ENCODE measurements at regions not wholly inside any gene's neighbourhood (a gene's known extent, or its start where the extent isn't known, plus 50 kb on each side); places are given as distances from the start of the nearest gene placed in this dataset.

GRCh38 chr2:21633911-21634310, 510.1 kb downstream of the TDRD15 start:
- Histone ChIP-seq H3K27ac (ENCODE audit: low read length) (no peak overlapping the region), H3K36me3 (ENCODE audit: control insufficient read depth, insufficient read depth, low read length) (no peaks in the 10 kb centered on the region), H3K27me3 (ENCODE audit: control insufficient read depth, insufficient read depth, low read length) (no peaks in the 10 kb centered on the region), H3K4me3 (ENCODE audit: low read length) (no peak overlapping the region), H3K4me1 (ENCODE audit: control insufficient read depth, insufficient read depth, low read length) (no peaks in the 10 kb centered on the region), H3K9me3 (ENCODE audit: control insufficient read depth, insufficient read depth, low read length) (no peaks in the 10 kb centered on the region)
- DNase-seq (ENCODE audit: low read depth, low spot score): no peak
- no CpG with 5 or more reads among the region's 7 CpGs for WGBS (ENCODE audit: insufficient coverage, insufficient read length)

GRCh38 chr2:21640046-21640445, 516.3 kb downstream of the TDRD15 start:
- Histone ChIP-seq H3K36me3 (ENCODE audit: control insufficient read depth, insufficient read depth, low read length) (no peaks in the 10 kb centered on the region), H3K4me3 (ENCODE audit: low read length) (no peak overlapping the region), H3K27ac (ENCODE audit: low read length) (no peak overlapping the region), H3K27me3 (ENCODE audit: control insufficient read depth, insufficient read depth, low read length) (no peaks in the 10 kb centered on the region), H3K9me3 (ENCODE audit: control insufficient read depth, insufficient read depth, low read length) (no peaks in the 10 kb centered on the region; the same call in 1 of the 2 replicates), H3K4me1 (ENCODE audit: control insufficient read depth, insufficient read depth, low read length) (peaks cover 1% of the 10 kb centered on the region; the same call in 1 of the 2 replicates)
- 100% methylated on average over 1 of the region's 2 CpGs for WGBS (ENCODE audit: insufficient coverage, insufficient read length)
- no peak for DNase-seq (ENCODE audit: low read depth, low spot score)

DNA sequence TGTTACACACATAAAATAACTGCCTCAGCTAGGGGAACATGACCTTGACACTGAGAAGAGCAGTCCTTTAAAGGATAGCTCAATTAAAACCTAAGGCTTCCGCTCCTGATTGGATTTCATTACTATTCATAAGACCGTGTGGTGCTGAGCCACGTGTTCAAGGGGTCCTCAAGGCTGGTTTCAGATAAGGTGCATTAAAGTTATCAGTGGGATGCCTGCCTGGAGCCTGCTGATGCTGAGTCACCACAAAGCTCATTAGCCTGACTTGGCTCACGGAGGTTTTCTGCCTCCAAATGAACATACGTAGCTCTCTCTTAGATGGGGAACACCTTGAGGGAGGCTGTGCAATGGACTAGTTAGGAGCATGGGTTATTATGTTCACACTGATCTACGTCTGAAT, 518.9 kb downstream of the TDRD15 start:
- Histone ChIP-seq H3K27me3 (ENCODE audit: control insufficient read depth, insufficient read depth, low read length) (no peaks in the 10 kb centered on the region), H3K4me1 (ENCODE audit: control insufficient read depth, insufficient read depth, low read length) (peaks cover 1% of the 10 kb centered on the region; the same call in 1 of the 2 replicates), H3K4me3 (ENCODE audit: low read length) (no peak overlapping the region), H3K36me3 (ENCODE audit: control insufficient read depth, insufficient read depth, low read length) (no peaks in the 10 kb centered on the region), H3K9me3 (ENCODE audit: control insufficient read depth, insufficient read depth, low read length) (no peaks in the 10 kb centered on the region; the same call in 1 of the 2 replicates), H3K27ac (ENCODE audit: low read length) (no peak overlapping the region)
- DNase-seq (ENCODE audit: low read depth, low spot score): no peak
- WGBS (ENCODE audit: insufficient coverage, insufficient read length): no CpG with 5 or more reads among the region's 6 CpGs

DNA sequence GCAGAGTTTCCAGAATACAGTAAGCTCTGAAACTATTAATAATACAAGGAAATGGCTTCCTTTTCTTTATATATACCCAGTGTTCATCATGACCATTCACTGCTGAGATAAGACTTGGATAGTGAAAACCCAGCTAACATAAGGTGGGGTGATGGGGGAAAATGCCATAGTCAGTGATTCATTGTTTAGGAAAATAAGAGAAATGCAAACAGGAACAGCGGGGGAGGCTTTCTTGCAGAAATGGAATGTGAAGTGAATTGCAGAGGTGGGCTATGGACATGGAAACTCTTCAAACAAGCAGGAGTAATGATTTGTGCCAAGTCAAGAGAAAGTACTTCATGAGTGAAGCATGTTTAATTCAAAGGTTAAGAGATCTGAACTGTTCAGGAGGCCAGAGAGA, 519.4 kb downstream of the TDRD15 start:
- no peak overlapping the region for H3K27ac ChIP-seq (ENCODE audit: low read length)
- no peaks in the 10 kb centered on the region; the same call in 1 of the 2 replicates for H3K9me3 ChIP-seq (ENCODE audit: control insufficient read depth, insufficient read depth, low read length)
- H3K4me3 ChIP-seq (ENCODE audit: low read length): no peak overlapping the region
- WGBS (ENCODE audit: insufficient coverage, insufficient read length): no CpG with 5 or more reads among the region's 1 CpG
- peak; percentile 13 for DNase-seq (ENCODE audit: low read depth, low spot score)
- H3K27me3 ChIP-seq (ENCODE audit: control insufficient read depth, insufficient read depth, low read length): no peaks in the 10 kb centered on the region
- peaks cover 1% of the 10 kb centered on the region; the same call in 1 of the 2 replicates for H3K4me1 ChIP-seq (ENCODE audit: control insufficient read depth, insufficient read depth, low read length)
- H3K36me3 ChIP-seq (ENCODE audit: control insufficient read depth, insufficient read depth, low read length): no peaks in the 10 kb centered on the region

GRCh38 chr2:21644266-21644665, 520.5 kb downstream of the TDRD15 start:
- H3K27ac ChIP-seq (ENCODE audit: low read length): no peak overlapping the region
- H3K4me1 ChIP-seq (ENCODE audit: control insufficient read depth, insufficient read depth, low read length): peaks cover 1% of the 10 kb centered on the region; the same call in 1 of the 2 replicates
- no peak overlapping the region for H3K4me3 ChIP-seq (ENCODE audit: low read length)
- WGBS (ENCODE audit: insufficient coverage, insufficient read length): no CpG with 5 or more reads among the region's 1 CpG
- DNase-seq (ENCODE audit: low read depth, low spot score): no peak
- H3K36me3 ChIP-seq (ENCODE audit: control insufficient read depth, insufficient read depth, low read length): no peaks in the 10 kb centered on the region
- H3K9me3 ChIP-seq (ENCODE audit: control insufficient read depth, insufficient read depth, low read length): no peaks in the 10 kb centered on the region; the same call in 1 of the 2 replicates
- no peaks in the 10 kb centered on the region for H3K27me3 ChIP-seq (ENCODE audit: control insufficient read depth, insufficient read depth, low read length)

- no peaks in the 10 kb centered on the region for H3K36me3 ChIP-seq (ENCODE audit: control insufficient read depth, insufficient read depth, low read length)
- H3K27ac ChIP-seq (ENCODE audit: low read length): no peak overlapping the region
- no peak overlapping the region for H3K4me3 ChIP-seq (ENCODE audit: low read length)
- peaks cover 1% of the 10 kb centered on the region; the same call in 1 of the 2 replicates for H3K4me1 ChIP-seq (ENCODE audit: control insufficient read depth, insufficient read depth, low read length)
- no peaks in the 10 kb centered on the region for H3K27me3 ChIP-seq (ENCODE audit: control insufficient read depth, insufficient read depth, low read length)
- DNase-seq (ENCODE audit: low read depth, low spot score): no peak
- H3K9me3 ChIP-seq (ENCODE audit: control insufficient read depth, insufficient read depth, low read length): no peaks in the 10 kb centered on the region; the same call in 1 of the 2 replicates
- no CpG with 5 or more reads among the region's 5 CpGs for WGBS (ENCODE audit: insufficient coverage, insufficient read length)
Observed at GRCh38 chr2:21646345-21646744, 522.6 kb downstream of the TDRD15 start.

- no peaks in the 10 kb centered on the region for H3K36me3 ChIP-seq (ENCODE audit: control insufficient read depth, insufficient read depth, low read length)
- no peak overlapping the region for H3K4me3 ChIP-seq (ENCODE audit: low read length)
- no peaks in the 10 kb centered on the region for H3K27me3 ChIP-seq (ENCODE audit: control insufficient read depth, insufficient read depth, low read length)
- no CpG with 5 or more reads among the region's 4 CpGs for WGBS (ENCODE audit: insufficient coverage, insufficient read length)
- no peaks in the 10 kb centered on the region for H3K4me1 ChIP-seq (ENCODE audit: control insufficient read depth, insufficient read depth, low read length)
- no peaks in the 10 kb centered on the region for H3K9me3 ChIP-seq (ENCODE audit: control insufficient read depth, insufficient read depth, low read length)
- no peak overlapping the region for H3K27ac ChIP-seq (ENCODE audit: low read length)
- no peak for DNase-seq (ENCODE audit: low read depth, low spot score)
Observed at GRCh38 chr2:21650569-21650968, 526.8 kb downstream of the TDRD15 start.

DNA sequence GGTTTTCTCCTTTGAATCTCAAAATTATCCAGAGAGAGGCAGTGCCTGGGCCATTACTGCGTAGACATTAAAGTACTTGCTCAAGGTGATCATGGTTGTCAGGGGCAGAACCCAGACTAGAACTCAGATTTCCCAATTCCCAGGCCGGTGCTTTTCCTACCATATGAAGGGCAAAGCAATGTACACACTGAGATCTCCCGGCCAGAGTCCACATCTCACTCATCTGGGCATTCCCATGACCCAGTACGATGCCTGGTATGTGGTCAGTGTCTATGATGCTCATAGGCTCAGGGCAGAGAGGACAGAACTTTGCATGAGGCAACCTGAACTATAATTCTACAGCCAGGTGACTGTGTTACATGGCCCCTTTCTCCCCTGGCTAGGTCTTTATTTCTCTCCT, 531.4 kb downstream of the TDRD15 start:
- 0 out of 2 replicates have a peak, but pooled peaks cover 1% of the 10 kb centered on the region for H3K4me1 ChIP-seq (ENCODE audit: control insufficient read depth, insufficient read depth, low read length)
- no peak for DNase-seq (ENCODE audit: low read depth, low spot score)
- H3K36me3 ChIP-seq (ENCODE audit: control insufficient read depth, insufficient read depth, low read length): no peaks in the 10 kb centered on the region
- H3K9me3 ChIP-seq (ENCODE audit: control insufficient read depth, insufficient read depth, low read length): no peaks in the 10 kb centered on the region
- H3K27me3 ChIP-seq (ENCODE audit: control insufficient read depth, insufficient read depth, low read length): no peaks in the 10 kb centered on the region
- no peak overlapping the region for H3K27ac ChIP-seq (ENCODE audit: low read length)
- no CpG with 5 or more reads among the region's 4 CpGs for WGBS (ENCODE audit: insufficient coverage, insufficient read length)
- H3K4me3 ChIP-seq (ENCODE audit: low read length): no peak overlapping the region

GRCh38 chr2:21656330-21657075, 532.7 kb downstream of the TDRD15 start:
- Histone ChIP-seq H3K9me3 (ENCODE audit: control insufficient read depth, insufficient read depth, low read length) (no peaks in the 10 kb centered on the region), H3K4me1 (ENCODE audit: control insufficient read depth, insufficient read depth, low read length) (0 out of 2 replicates have a peak, but pooled peaks cover 1% of the 10 kb centered on the region), H3K27me3 (ENCODE audit: control insufficient read depth, insufficient read depth, low read length) (no peaks in the 10 kb centered on the region), H3K27ac (ENCODE audit: low read length) (no peak overlapping the region), H3K4me3 (ENCODE audit: low read length) (no peak overlapping the region), H3K36me3 (ENCODE audit: control insufficient read depth, insufficient read depth, low read length) (no peaks in the 10 kb centered on the region)
- DNase-seq (ENCODE audit: low read depth, low spot score): no peak
- no CpG with 5 or more reads among the region's 10 CpGs for WGBS (ENCODE audit: insufficient coverage, insufficient read length)

DNA sequence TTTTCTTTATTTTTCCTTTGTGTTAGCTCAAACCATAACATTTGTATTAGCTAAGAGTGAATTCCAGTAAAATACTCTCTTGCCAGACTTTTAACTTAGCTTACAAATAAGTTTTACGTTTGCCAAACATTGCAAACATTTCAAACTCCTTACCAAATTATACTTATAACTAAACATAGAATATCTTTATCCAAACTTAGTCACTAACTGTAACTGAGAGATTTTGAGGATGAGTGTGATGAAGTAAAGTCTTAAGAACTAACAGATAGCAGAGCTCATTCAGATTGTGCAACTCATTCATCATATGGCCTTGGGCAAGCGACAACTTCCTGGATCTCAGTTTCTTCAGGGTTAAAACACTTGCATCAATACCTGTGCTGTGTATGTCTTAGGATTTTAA, 533.7 kb downstream of the TDRD15 start:
- Histone ChIP-seq H3K4me3 (ENCODE audit: low read length) (no peak overlapping the region), H3K4me1 (ENCODE audit: control insufficient read depth, insufficient read depth, low read length) (0 out of 2 replicates have a peak, but pooled peaks cover 1% of the 10 kb centered on the region), H3K36me3 (ENCODE audit: control insufficient read depth, insufficient read depth, low read length) (no peaks in the 10 kb centered on the region), H3K9me3 (ENCODE audit: control insufficient read depth, insufficient read depth, low read length) (no peaks in the 10 kb centered on the region), H3K27me3 (ENCODE audit: control insufficient read depth, insufficient read depth, low read length) (no peaks in the 10 kb centered on the region), H3K27ac (ENCODE audit: low read length) (no peak overlapping the region)
- no peak for DNase-seq (ENCODE audit: low read depth, low spot score)
- 100% methylated on average over 1 of the region's 2 CpGs for WGBS (ENCODE audit: insufficient coverage, insufficient read length)

DNA sequence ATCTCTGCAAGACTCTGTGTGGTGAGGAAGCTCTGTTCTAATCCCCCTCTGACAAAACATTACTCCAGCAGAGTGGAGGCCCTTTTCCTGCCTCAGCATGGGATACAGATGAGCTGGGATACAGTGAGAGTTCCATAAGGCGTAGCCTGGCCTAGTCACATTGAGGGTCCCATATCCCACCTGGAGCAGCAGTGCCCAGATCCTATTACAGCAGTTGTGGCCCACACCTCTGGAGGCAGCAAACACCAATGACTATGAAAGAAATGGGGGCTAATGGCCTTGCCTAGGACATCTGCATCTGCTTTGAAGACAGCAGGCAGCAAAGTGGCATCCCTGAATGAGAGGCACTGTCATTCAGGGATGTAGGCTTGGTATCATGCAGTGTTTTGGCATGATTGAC, 534.5 kb downstream of the TDRD15 start:
- no peaks in the 10 kb centered on the region for H3K9me3 ChIP-seq (ENCODE audit: control insufficient read depth, insufficient read depth, low read length)
- no peaks in the 10 kb centered on the region for H3K36me3 ChIP-seq (ENCODE audit: control insufficient read depth, insufficient read depth, low read length)
- no peak overlapping the region for H3K27ac ChIP-seq (ENCODE audit: low read length)
- no CpG with 5 or more reads among the region's 1 CpG for WGBS (ENCODE audit: insufficient coverage, insufficient read length)
- H3K27me3 ChIP-seq (ENCODE audit: control insufficient read depth, insufficient read depth, low read length): no peaks in the 10 kb centered on the region
- no peak for DNase-seq (ENCODE audit: low read depth, low spot score)
- H3K4me1 ChIP-seq (ENCODE audit: control insufficient read depth, insufficient read depth, low read length): 0 out of 2 replicates have a peak, but pooled peaks cover 1% of the 10 kb centered on the region
- no peak overlapping the region for H3K4me3 ChIP-seq (ENCODE audit: low read length)

All from iPS DF 6.9 (cell line).